AG04449 (cell line): ENCODE measurements at regions not wholly inside any gene's neighbourhood (a gene's known extent, or its start where the extent isn't known, plus 50 kb on each side); places are given as distances from the start of the nearest gene placed in this dataset.

Experiments used
- CTCF ChIA-PET: fragments of 350-600 bp; formaldehyde crosslinking; extraction: SDS; loops from one replicate; lab custom pipeline; 2021; ENCODE audit warnings: antibody characterized with exemption; lab: Yijun Ruan, JAX
- POLR2A ChIA-PET: fragments of 400-600, 350-600 bp; formaldehyde crosslinking; extraction: SDS; loops from one replicate; lab custom pipeline; 2020; ENCODE audit warnings: antibody characterized with exemption, inconsistent platforms; lab: Yijun Ruan, JAX
- DNase-seq: peaks from one replicate; pipeline ENCODE4 v3.0.0-alpha.2; 2010; ENCODE audit warnings: low read depth, low spot score
- H3K4me3 ChIP-seq: 2 replicates; pipeline ENCODE4 v1.5.1; 2011; ENCODE audit warnings: low read depth, mild to moderate bottlenecking, control low read depth, low read length
- TF ChIP-seq, protein P1 (sequence below): IDR thresholded peaks from one replicate; pipeline ENCODE4 v1.5.1; 2011; ENCODE audit warnings: mild to moderate bottlenecking, moderate library complexity, low read length, control low read depth, inconsistent platforms; ENCODE audit not compliant: insufficient read depth; ENCODE audit errors: missing control alignments

DNA sequence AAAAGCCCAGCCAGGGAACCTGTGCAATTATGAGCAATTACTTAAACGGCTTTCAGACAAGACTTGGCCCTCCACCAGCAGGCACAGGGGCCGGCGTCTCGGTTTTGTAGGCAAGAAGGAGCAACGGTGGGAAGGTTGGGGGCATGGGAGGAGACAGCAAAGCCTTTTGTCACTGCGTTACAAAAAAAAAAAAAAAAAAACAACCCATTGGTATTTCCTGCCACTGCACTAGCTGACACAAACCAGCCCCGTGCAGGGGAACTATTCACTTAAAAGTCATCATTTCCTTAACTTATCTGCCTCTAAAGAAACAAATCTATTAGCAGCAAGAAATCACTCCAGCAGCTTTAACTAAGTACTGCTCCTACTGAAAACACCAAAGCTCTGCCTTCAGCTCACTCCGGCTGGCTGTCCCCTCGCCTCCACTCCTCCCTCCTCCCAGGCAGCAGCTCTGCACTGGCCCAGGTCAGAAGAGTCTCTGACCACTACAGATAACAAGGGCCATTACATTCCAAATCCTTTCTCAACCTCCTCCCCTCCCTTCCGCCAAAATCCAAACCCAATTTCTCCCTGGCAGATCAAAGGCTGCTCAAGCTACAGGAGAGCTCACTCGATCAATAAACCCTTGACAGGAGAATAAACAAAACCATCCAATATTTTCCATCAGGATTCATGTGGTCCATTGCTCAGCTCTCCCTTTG lies 105.2 kb upstream of the CDKN3 start:
- no peak for DNase-seq
- POLR2A ChIA-PET: no interaction called here
- TF ChIP-seq, protein P1, sequence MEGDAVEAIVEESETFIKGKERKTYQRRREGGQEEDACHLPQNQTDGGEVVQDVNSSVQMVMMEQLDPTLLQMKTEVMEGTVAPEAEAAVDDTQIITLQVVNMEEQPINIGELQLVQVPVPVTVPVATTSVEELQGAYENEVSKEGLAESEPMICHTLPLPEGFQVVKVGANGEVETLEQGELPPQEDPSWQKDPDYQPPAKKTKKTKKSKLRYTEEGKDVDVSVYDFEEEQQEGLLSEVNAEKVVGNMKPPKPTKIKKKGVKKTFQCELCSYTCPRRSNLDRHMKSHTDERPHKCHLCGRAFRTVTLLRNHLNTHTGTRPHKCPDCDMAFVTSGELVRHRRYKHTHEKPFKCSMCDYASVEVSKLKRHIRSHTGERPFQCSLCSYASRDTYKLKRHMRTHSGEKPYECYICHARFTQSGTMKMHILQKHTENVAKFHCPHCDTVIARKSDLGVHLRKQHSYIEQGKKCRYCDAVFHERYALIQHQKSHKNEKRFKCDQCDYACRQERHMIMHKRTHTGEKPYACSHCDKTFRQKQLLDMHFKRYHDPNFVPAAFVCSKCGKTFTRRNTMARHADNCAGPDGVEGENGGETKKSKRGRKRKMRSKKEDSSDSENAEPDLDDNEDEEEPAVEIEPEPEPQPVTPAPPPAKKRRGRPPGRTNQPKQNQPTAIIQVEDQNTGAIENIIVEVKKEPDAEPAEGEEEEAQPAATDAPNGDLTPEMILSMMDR: no peak
- CTCF ChIA-PET: interaction anchor here (0.6 kb wide), 1 partner anchor 13 kb away, joined by 3 read pairs; no protein-coding TSS in a partner anchor
- no peak overlapping the region for H3K4me3 ChIP-seq

DNA sequence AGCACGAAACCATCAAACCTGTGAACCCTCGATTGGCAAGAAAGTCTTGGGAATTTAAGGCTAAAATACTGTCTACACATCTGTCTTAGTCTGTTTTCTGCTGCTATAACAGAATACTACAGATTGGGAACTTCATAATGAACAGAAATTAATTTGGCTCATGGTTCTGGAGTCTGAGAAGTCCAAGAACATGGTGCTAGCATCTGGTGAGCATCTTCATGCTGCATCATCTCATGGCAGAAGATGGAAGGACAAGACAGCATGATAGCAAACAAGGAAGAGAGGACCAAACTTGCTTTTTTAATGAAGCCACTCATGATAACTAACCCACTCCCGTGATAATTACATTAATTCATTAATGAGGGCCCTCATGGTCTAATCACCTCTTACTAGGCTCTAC lies 102.0 kb upstream of the CDKN3 start:
- no peak for DNase-seq
- no peak overlapping the region for H3K4me3 ChIP-seq
- TF ChIP-seq, protein P1: no peak
- ChIA-PET CTCF (no interaction called here), POLR2A (no interaction called here)

GRCh38 chr14:54299410-54300363 lies 97.1 kb upstream of the CDKN3 start:
- ChIA-PET CTCF (no interaction called here), POLR2A (no interaction called here)
- no peak overlapping the region for H3K4me3 ChIP-seq
- TF ChIP-seq, protein P1: no peak
- no peak for DNase-seq

DNA sequence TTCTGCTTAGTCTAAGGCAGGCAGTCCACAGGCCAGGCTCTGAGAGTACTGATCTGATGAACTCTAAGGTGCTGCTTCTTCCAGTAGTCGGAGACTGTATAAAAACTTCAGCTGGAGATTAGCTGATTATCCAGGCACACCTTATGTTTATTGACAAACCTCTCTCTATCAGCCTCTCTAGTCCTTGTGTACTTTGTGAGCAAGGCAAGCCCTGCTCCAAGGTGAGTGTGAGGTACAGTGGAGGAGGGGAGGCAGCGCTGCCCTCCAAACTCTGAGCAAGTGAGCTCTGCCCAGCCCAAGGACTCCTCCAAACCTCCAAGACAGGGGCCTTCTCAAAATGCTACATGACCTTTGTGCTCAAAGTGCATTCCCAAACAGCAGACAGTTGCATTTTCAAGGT lies 95.9 kb upstream of the CDKN3 start:
- no peak overlapping the region for H3K4me3 ChIP-seq
- no peak for DNase-seq
- TF ChIP-seq, protein P1: no peak
- ChIA-PET POLR2A (no interaction called here), CTCF (no interaction called here)

GRCh38 chr14:54301359-54301758 lies 95.4 kb upstream of the CDKN3 start:
- CTCF ChIA-PET: no interaction called here
- no peak for DNase-seq
- TF ChIP-seq, protein P1: no peak
- no peak overlapping the region for H3K4me3 ChIP-seq
- POLR2A ChIA-PET: no interaction called here

GRCh38 chr14:54306806-54307205 lies 90.0 kb upstream of the CDKN3 start:
- POLR2A ChIA-PET: no interaction called here
- no peak overlapping the region for H3K4me3 ChIP-seq
- CTCF ChIA-PET: no interaction called here
- DNase-seq: no peak
- TF ChIP-seq, protein P1: no peak
